ENCODE measurements at regions not wholly inside any gene's neighbourhood (a gene's known extent, or its start where the extent isn't known, plus 50 kb on each side); places are given as distances from the start of the nearest gene placed in this dataset.

- no peak for DNase-seq (ENCODE audit: low spot score in 2 of 2)
- Histone ChIP-seq H3K4me1 (no peaks in the 10 kb centered on the region), H3K9me3 (no peaks in the 10 kb centered on the region), H3K36me3 (replicated peaks) (no peaks in the 10 kb centered on the region), H3K27me3 (ENCODE audit: low read depth) (peaks cover 12% of the 10 kb centered on the region), H3K4me3 (no peak overlapping the region)
- in situ Hi-C loops (cut with MboI; ENCODE audit: low sequenced_read_pairs), result no loop called here
These were observed 241.2 kb downstream of the FOXL1 start for GRCh38 chr16:86819533-86819892.

GRCh38 chr16:86821895-86822294, 243.5 kb downstream of the FOXL1 start:
- Histone ChIP-seq H3K4me1 (no peaks in the 10 kb centered on the region), H3K27me3 (ENCODE audit: low read depth) (peaks cover 9% of the 10 kb centered on the region), H3K9me3 (no peaks in the 10 kb centered on the region), H3K36me3 (replicated peaks) (no peaks in the 10 kb centered on the region), H3K4me3 (no peak overlapping the region)
- in situ Hi-C loops (cut with MboI; ENCODE audit: low sequenced_read_pairs), result no loop called here
- DNase-seq (ENCODE audit: low spot score in 2 of 2), result no peak

- no peaks in the 10 kb centered on the region for H3K4me1 ChIP-seq
- H3K27me3 ChIP-seq (ENCODE audit: low read depth), result peaks cover 15% of the 10 kb centered on the region
- no peak for DNase-seq (ENCODE audit: low spot score in 2 of 2)
- in situ Hi-C loops (cut with MboI; ENCODE audit: low sequenced_read_pairs), result no loop called here
- H3K9me3 ChIP-seq, result no peaks in the 10 kb centered on the region
- H3K4me3 ChIP-seq, result no peak overlapping the region
- no peaks in the 10 kb centered on the region for H3K36me3 ChIP-seq (replicated peaks)
These were observed 244.8 kb downstream of the FOXL1 start for GRCh38 chr16:86823125-86823524.

GRCh38 chr16:86823888-86824671, 245.7 kb downstream of the FOXL1 start:
- no peak for DNase-seq (ENCODE audit: low spot score in 2 of 2)
- no peak overlapping the region for H3K4me3 ChIP-seq
- in situ Hi-C loops (cut with MboI; ENCODE audit: low sequenced_read_pairs), result no loop called here

GRCh38 chr16:86824751-86825296, 246.5 kb downstream of the FOXL1 start:
- Histone ChIP-seq H3K27me3 (ENCODE audit: low read depth) (peaks cover 15% of the 10 kb centered on the region), H3K36me3 (replicated peaks) (no peaks in the 10 kb centered on the region), H3K9me3 (no peaks in the 10 kb centered on the region), H3K4me1 (no peaks in the 10 kb centered on the region), H3K4me3 (no peak overlapping the region)
- in situ Hi-C loops (cut with MboI; ENCODE audit: low sequenced_read_pairs), result no loop called here
- no peak for DNase-seq (ENCODE audit: low spot score in 2 of 2)

More at GRCh38 chr16:86823888-86824671, 245.7 kb downstream of the FOXL1 start:
- no peaks in the 10 kb centered on the region for H3K4me1 ChIP-seq
- H3K27me3 ChIP-seq (ENCODE audit: low read depth), result peaks cover 15% of the 10 kb centered on the region
- no peaks in the 10 kb centered on the region for H3K9me3 ChIP-seq
- no peaks in the 10 kb centered on the region for H3K36me3 ChIP-seq (replicated peaks)

- Histone ChIP-seq H3K27me3 (ENCODE audit: low read depth) (peaks cover 15% of the 10 kb centered on the region), H3K36me3 (replicated peaks) (no peaks in the 10 kb centered on the region), H3K9me3 (no peaks in the 10 kb centered on the region), H3K4me3 (no peak overlapping the region), H3K4me1 (no peaks in the 10 kb centered on the region)
- DNase-seq (ENCODE audit: low spot score in 2 of 2), result no peak
- in situ Hi-C loops (cut with MboI; ENCODE audit: low sequenced_read_pairs), result no loop called here
These were observed 247.3 kb downstream of the FOXL1 start for GRCh38 chr16:86825631-86826030.

GRCh38 chr16:86826941-86827340, 248.6 kb downstream of the FOXL1 start:
- peaks cover 15% of the 10 kb centered on the region for H3K27me3 ChIP-seq (ENCODE audit: low read depth)
- DNase-seq (ENCODE audit: low spot score in 2 of 2), result peak; percentile 51
- in situ Hi-C loops (cut with MboI; ENCODE audit: low sequenced_read_pairs), result no loop called here

GRCh38 chr16:86827521-86827920, 249.2 kb downstream of the FOXL1 start:
- Histone ChIP-seq H3K9me3 (no peaks in the 10 kb centered on the region), H3K4me3 (no peak overlapping the region), H3K4me1 (no peaks in the 10 kb centered on the region), H3K36me3 (replicated peaks) (no peaks in the 10 kb centered on the region), H3K27me3 (ENCODE audit: low read depth) (peaks cover 15% of the 10 kb centered on the region)
- DNase-seq (ENCODE audit: low spot score in 2 of 2), result no peak
- in situ Hi-C loops (cut with MboI; ENCODE audit: low sequenced_read_pairs), result no loop called here

More at GRCh38 chr16:86826941-86827340, 248.6 kb downstream of the FOXL1 start:
- no peak overlapping the region for H3K4me3 ChIP-seq
- H3K9me3 ChIP-seq, result no peaks in the 10 kb centered on the region
- H3K36me3 ChIP-seq (replicated peaks), result no peaks in the 10 kb centered on the region
- no peaks in the 10 kb centered on the region for H3K4me1 ChIP-seq

GRCh38 chr16:86828202-86828601, 249.9 kb downstream of the FOXL1 start:
- no peaks in the 10 kb centered on the region for H3K4me1 ChIP-seq
- in situ Hi-C loops (cut with MboI; ENCODE audit: low sequenced_read_pairs), result no loop called here
- peaks cover 15% of the 10 kb centered on the region for H3K27me3 ChIP-seq (ENCODE audit: low read depth)
- no peak for DNase-seq (ENCODE audit: low spot score in 2 of 2)
- H3K36me3 ChIP-seq (replicated peaks), result no peaks in the 10 kb centered on the region
- H3K4me3 ChIP-seq, result no peak overlapping the region
- H3K9me3 ChIP-seq, result no peaks in the 10 kb centered on the region

GRCh38 chr16:86828653-86829052, 250.3 kb downstream of the FOXL1 start:
- Histone ChIP-seq H3K9me3 (no peaks in the 10 kb centered on the region), H3K4me1 (no peaks in the 10 kb centered on the region), H3K36me3 (replicated peaks) (no peaks in the 10 kb centered on the region), H3K4me3 (no peak overlapping the region), H3K27me3 (ENCODE audit: low read depth) (peaks cover 15% of the 10 kb centered on the region)
- in situ Hi-C loops (cut with MboI; ENCODE audit: low sequenced_read_pairs), result no loop called here
- DNase-seq (ENCODE audit: low spot score in 2 of 2), result no peak

- Histone ChIP-seq H3K9me3 (no peaks in the 10 kb centered on the region), H3K27me3 (ENCODE audit: low read depth) (peaks cover 15% of the 10 kb centered on the region), H3K4me1 (no peaks in the 10 kb centered on the region), H3K4me3 (no peak overlapping the region), H3K36me3 (replicated peaks) (no peaks in the 10 kb centered on the region)
- no peak for DNase-seq (ENCODE audit: low spot score in 2 of 2)
- in situ Hi-C loops (cut with MboI; ENCODE audit: low sequenced_read_pairs), result no loop called here
These were observed 253.0 kb downstream of the FOXL1 start for GRCh38 chr16:86831366-86831765.

- H3K36me3 ChIP-seq (replicated peaks), result no peaks in the 10 kb centered on the region
- H3K9me3 ChIP-seq, result no peaks in the 10 kb centered on the region
- in situ Hi-C loops (cut with MboI; ENCODE audit: low sequenced_read_pairs), result no loop called here
- no peaks in the 10 kb centered on the region for H3K4me1 ChIP-seq
- H3K4me3 ChIP-seq, result no peak overlapping the region
- no peaks in the 10 kb centered on the region for H3K27me3 ChIP-seq (ENCODE audit: low read depth)
- DNase-seq (ENCODE audit: low spot score in 2 of 2), result no peak
These were observed 254.8 kb downstream of the FOXL1 start for GRCh38 chr16:86833136-86833535.

- in situ Hi-C loops (cut with MboI; ENCODE audit: low sequenced_read_pairs), result no loop called here
- Histone ChIP-seq H3K27me3 (ENCODE audit: low read depth) (no peaks in the 10 kb centered on the region), H3K9me3 (no peaks in the 10 kb centered on the region), H3K4me3 (no peak overlapping the region), H3K36me3 (replicated peaks) (no peaks in the 10 kb centered on the region), H3K4me1 (no peaks in the 10 kb centered on the region)
- no peak for DNase-seq (ENCODE audit: low spot score in 2 of 2)
These were observed 256.2 kb downstream of the FOXL1 start for GRCh38 chr16:86834451-86835035.

- no peaks in the 10 kb centered on the region for H3K36me3 ChIP-seq (replicated peaks)
- in situ Hi-C loops (cut with MboI; ENCODE audit: low sequenced_read_pairs), result no loop called here
- H3K9me3 ChIP-seq, result no peaks in the 10 kb centered on the region
- H3K4me3 ChIP-seq, result no peak overlapping the region
- H3K27me3 ChIP-seq (ENCODE audit: low read depth), result no peaks in the 10 kb centered on the region
- DNase-seq (ENCODE audit: low spot score in 2 of 2), result no peak
- no peaks in the 10 kb centered on the region for H3K4me1 ChIP-seq
These were observed 257.6 kb downstream of the FOXL1 start for GRCh38 chr16:86835982-86836381.
